MM.1S (cell line): ENCODE measurements at regions not wholly inside any gene's neighbourhood (a gene's known extent, or its start where the extent isn't known, plus 50 kb on each side); places are given as distances from the start of the nearest gene placed in this dataset.

Source experiments
- CTCF ChIP-seq: fragments of 300-600 bp; sonication (generic); IDR thresholded peaks from 2 replicates; pipeline ENCODE4 v1.5.1; 2016; ENCODE audit warnings: antibody characterized with exemption, low read length, mixed read lengths
- EZH2 ChIP-seq: fragments of 300-600 bp; sonication (generic); optimal IDR thresholded peaks from 2 replicates; pipeline ENCODE3; 2017; ENCODE audit warnings: low read depth, mild to moderate bottlenecking, antibody characterized with exemption, low read length, mixed read lengths

DNA sequence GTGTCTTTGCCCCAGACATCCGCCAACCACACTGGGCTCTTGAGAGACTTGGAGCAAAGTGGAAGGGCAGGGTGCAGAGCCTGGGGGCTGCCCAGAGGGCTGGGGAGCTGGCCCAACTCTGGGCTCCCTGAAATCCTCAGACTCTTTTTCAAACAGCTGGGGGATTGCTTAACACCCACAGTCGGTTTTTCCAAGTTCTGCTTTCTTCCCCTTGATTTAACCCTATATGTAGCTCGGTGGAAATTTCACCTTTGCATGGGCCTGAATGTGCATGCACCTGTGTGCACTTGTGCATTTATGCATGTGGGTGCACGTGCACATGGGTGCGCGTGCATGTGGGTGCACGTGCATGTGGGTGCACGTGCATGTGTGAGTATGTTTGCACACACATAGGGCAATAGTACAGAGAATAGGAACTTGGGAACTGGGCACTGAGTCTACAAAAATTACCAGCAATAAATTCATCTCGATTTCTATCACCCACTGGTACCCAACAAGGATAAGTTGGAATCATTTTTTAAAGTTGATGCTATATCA, 52.3 kb upstream of the RFLNA start:
- TF ChIP-seq CTCF (no peak), EZH2 (no peak)
